ENCODE measurements at regions not wholly inside any gene's neighbourhood (a gene's known extent, or its start where the extent isn't known, plus 50 kb on each side); places are given as distances from the start of the nearest gene placed in this dataset.

DNA sequence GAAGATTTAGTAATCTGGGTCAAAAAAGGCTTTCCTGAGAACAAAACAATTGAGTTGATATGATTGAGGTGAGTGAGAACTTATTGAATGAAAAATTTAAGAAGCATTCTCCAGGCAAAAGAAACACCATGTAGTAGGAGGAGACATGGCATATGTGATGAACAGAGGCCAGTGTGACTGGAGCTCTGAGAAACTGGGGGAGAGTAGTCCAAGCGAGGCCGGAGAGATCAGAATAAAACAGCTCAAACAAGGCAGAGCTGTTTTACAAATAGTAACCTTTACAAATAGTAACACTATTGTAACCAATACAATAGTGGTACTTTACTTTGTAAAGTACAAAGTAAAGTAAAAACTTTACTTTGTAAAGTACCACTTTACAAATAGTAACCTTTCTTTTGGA, 1159.1 kb downstream of the PCDH9 start:
- DNase-seq (ENCODE audit: low read depth) = no peak

- no peak for DNase-seq (ENCODE audit: low read depth)
Measured at GRCh38 chr13:66069570-66069969, 1160.6 kb downstream of the PCDH9 start.

GRCh38 chr13:66068683-66069082, 1161.5 kb downstream of the PCDH9 start:
- no peak for DNase-seq (ENCODE audit: low read depth)

DNA sequence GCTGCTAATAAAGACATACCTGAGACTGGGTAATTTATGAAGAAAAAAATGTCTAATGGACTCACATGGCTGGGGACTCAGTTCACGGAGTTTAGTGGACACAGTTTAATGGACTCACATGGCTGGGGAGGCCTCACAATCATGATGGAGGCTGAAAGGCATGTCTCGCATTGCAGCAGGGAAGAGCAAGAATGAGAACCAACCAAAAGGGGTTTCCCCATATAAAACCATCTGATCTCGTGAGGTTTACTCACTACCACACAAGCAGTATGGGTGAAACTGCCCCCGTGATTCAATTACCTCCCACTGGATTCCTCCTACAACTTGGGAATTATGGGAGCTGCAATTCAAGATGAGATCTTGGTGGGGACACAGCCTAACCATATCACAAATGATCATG, 1181.2 kb downstream of the PCDH9 start:
- DNase-seq (ENCODE audit: low read depth) = no peak

DNA sequence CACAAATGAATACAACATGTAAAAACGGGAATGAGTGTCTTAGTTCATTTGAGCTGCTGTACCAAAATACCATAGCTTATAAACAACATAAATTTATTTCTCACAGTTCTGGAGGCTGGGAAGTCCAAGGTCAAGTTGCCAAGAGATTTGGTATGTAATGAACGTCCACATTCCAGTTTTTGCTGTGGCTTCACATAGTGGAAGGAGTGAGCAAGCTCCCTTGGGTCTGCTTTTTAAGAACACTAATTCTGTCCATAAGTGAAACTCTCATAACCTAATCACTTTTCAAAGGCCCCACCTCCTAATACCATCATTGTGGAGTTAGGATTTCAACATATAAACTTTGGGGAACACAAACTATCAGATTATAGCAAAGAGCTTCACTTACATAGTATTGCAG, 1189.6 kb downstream of the PCDH9 start:
- DNase-seq (ENCODE audit: low read depth) = no peak

DNA sequence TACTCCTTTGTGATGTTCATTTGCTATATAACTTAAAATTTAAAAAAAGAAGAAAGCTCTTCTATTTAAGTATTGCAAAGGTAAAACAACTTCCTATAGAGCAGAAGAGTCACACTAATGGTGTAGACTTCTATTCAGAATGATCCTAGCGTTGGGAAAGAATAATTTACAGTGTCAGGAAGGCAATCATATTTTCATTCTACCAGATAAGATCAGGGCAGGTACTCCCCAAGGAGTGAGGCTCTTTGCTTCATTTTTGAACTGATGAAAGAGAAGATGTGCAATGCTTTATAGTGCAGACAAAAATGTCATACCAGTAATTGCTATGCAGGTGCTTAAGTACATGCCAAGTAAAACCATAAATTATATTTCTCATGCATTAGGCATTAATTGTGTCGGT, 1193.0 kb downstream of the PCDH9 start:
- DNase-seq (ENCODE audit: low read depth) = no peak

GRCh38 chr13:66036636-66037035, 1193.5 kb downstream of the PCDH9 start:
- no peak for DNase-seq (ENCODE audit: low read depth)

DNA sequence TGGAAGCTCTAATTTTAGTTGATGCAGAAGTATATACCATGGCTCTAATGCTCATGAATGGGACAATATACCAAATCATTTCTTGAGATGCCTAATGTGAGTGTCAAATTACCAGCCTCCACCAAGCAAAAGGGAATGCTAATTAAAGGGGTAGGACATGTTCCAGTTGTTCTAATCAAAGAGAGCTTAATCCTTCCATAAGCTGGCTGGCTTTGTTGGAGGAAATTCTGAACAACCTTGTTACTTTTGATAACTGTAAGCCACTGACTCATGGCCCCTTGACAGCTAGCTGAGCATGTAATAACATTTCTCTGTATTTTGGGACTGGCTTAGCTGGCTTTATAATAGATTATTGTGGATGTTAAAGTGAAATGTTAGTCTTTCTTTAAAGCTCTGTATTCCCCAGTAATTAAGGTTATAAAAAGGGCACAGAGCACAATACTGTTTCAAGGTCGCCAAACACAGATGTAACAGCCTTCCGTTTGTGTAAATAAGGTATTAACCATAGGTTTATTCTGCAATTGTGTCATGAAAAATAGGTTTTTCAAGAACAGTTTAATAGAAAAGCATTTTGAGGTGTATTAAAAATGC, 1194.0 kb downstream of the PCDH9 start:
- DNase-seq (ENCODE audit: low read depth) = no peak

- no peak for DNase-seq (ENCODE audit: low read depth)
Measured at GRCh38 chr13:66033924-66034323, 1196.2 kb downstream of the PCDH9 start.

GRCh38 chr13:66021846-66022245, 1208.3 kb downstream of the PCDH9 start:
- no peak for DNase-seq (ENCODE audit: low read depth)

- no peak for DNase-seq (ENCODE audit: low read depth)
Measured at GRCh38 chr13:66014771-66015170, 1215.4 kb downstream of the PCDH9 start.

- DNase-seq (ENCODE audit: low read depth) = no peak
Measured at GRCh38 chr13:66009241-66009640, 1220.9 kb downstream of the PCDH9 start.

DNA sequence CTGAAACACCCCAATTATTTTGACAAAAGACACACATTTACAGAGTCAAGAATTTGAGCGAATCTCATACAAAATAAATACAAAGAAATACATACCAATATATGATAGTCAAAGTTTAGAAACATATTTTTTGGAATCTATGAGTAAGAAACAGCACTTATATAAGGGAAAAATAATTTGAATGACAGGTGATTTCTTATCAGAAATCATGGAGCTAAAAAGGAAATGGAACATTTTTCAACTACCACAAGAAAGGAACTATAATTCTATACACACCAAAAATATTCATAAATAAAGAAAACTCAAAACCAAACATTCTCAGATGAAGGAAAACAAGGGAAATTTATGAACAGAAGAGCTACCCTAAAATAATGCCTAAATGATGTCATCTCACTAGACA, 1226.6 kb downstream of the PCDH9 start:
- no peak for DNase-seq (ENCODE audit: low read depth)

DNA sequence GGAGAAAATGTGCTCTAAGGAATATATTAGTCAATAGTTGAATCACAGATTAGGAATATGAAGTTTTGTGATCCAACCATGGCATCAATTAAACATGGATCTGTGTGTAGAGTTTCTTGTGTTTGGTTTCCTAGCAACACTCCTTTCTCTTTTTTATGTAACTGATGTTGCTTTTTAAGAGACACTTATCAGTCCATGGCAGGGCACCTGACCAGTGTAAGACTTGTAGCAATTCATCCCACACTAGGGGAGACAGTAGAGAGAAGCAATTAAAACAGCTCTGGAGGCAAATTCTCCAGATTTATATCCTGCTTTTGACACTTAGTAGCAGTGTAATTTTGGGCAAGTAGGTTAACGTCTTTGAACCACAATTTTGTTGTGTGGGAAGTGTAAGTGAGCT, 1229.0 kb downstream of the PCDH9 start:
- no peak for DNase-seq (ENCODE audit: low read depth)

DNA sequence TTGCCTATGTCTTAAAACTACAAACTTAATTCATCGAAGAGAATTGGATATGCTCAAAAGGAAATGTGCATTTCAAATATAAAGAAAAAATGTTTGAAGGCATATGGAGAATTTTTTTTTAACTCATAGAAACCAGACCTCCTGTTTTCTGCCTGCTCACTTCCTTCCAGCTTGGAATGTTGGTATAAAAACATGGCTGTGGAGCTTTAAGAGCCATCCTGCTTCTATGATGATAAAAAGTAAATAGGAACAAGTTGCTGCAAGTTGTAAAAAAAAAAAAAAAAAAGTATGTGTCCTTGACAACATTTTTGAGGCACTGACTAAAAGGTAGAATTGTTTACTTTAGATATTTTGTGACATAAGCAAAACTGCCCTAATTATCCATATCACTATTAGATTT, 1230.7 kb downstream of the PCDH9 start:
- no peak for DNase-seq (ENCODE audit: low read depth)

GRCh38 chr13:65990684-65991083, 1239.5 kb downstream of the PCDH9 start:
- no peak for DNase-seq (ENCODE audit: low read depth)

GRCh38 chr13:65985612-65986011, 1244.5 kb downstream of the PCDH9 start:
- DNase-seq (ENCODE audit: low read depth) = no peak

- no peak for DNase-seq (ENCODE audit: low read depth)
Measured at GRCh38 chr13:65977525-65977924, 1252.6 kb downstream of the PCDH9 start.

- DNase-seq (ENCODE audit: low read depth) = no peak
Measured at GRCh38 chr13:65971541-65971940, 1258.6 kb downstream of the PCDH9 start.

GRCh38 chr13:65966991-65967451, 1263.1 kb downstream of the PCDH9 start:
- peak; percentile 3 for DNase-seq (ENCODE audit: low read depth)

DNA sequence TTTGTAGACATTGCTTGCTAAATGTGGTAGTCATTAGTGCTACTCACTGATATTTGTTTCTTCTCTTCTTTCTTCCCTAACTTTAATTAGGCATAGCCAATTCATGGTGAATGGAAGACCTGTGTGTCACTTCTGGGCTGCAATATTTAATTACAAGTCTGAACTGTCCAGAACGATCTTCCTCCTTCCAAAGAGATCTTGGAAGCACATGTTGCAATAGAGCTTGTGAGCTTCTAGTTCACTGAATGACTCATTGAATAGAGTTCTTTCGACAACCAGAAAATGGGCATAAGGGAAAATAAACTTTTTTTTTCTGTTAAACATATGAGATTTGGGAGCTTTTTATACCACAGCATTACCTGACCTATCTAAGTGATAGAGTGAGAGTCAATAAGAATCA, 1264.6 kb downstream of the PCDH9 start:
- DNase-seq (ENCODE audit: low read depth) = peak; percentile 0

DNA sequence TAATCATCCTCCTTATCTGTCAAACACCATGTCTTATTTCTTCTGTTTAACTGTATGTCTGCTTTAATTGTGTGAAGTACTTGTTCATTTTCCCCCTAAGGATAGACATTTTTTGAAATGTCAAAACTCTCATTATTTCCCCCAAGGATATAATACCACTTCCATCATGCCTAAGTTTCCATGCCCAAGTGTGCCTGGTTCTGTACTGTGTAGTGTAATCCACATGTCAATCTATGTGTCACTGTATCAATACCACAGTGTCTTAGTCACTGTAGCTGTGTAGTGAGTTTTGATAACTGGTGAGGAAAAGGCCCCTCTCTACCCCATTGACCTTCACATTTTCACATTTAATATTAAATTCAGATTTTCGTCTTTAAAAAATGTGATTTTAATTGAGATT, 1265.5 kb downstream of the PCDH9 start:
- no peak for DNase-seq (ENCODE audit: low read depth)

- DNase-seq (ENCODE audit: low read depth) = peak; percentile 13
Measured at GRCh38 chr13:65959305-65959704, 1270.8 kb downstream of the PCDH9 start.

- no peak for DNase-seq (ENCODE audit: low read depth)
Measured at GRCh38 chr13:65946387-65946786, 1283.7 kb downstream of the PCDH9 start.
